ENCODE measurements at regions not wholly inside any gene's neighbourhood (a gene's known extent, or its start where the extent isn't known, plus 50 kb on each side); places are given as distances from the start of the nearest gene placed in this dataset.

DNA sequence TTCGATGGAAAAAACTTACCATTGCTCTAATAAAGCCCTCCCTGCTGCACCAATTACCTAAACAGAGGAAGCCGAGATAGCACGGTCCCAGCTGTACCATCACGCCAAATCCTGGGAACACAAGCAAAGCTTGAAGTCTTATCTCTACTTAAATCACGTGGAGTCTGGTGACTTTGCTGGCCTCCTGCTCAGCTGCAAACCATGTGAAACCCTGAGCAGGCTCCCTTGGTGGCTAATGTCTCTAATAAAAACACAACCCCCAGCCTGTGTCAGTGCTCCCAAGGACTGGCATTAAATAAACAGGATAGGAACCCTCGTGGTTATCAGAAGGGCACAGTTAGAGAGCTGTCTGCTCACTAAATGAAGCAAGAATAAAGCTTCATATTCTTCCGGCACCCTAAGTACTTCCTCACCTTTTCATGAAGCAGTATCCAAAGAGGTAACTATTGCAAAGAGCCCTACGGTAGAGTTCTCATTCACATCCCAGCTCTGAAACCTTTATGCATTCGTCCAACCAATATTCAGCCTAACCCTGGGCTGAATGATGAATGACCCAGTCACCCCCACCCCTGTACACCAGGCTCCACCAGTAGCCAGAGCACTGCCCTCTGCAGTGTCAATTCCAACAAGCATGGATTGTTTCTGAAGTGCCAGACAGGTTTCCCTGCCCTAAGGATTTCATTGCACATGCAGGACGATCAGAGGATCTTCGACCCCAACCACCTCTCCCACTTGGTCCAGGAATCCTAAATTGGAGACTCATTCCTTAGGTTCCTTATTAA is 452.7 kb upstream of the TMPO start:
- no peak for DNase-seq (ENCODE audit: low spot score)

DNA sequence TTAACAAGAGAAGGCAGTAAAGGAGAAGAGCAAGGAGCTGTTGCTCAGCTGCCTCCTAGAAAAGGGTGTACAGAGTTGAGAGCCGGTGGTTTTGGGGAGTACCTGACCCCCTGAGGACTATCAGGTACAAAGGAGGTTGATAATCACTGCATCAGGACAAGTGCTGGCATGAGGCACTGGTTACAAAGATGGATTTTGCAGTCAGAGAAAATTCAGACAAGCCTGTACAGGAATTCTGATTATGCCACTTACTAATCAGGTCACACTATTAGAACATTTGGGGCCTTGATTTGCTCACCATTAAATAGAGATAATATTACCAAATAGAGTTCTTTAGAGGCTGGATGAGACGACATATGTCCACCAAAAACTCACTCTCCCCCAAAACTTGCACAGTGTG is 450.9 kb upstream of the TMPO start:
- DNase-seq (ENCODE audit: low spot score), result no peak

DNA sequence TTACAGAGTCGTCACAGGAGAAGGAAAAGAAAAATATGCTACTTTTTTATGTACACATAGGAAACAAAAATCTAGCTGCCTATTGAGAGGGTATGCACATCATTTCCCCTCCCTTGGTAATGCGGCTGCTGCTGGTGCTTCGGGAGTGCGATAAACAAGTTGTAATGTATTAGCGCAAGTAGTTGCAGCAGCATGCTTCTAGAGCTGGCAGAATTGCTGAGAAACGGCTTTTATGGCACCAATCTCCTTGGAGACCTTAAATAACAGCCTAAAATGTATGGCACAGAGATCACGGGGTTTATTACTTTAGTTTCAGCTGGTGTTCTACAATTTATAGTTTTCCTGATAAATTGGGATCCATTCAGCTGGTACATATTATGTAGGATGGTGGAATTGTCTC is 447.6 kb upstream of the TMPO start:
- DNase-seq (ENCODE audit: low spot score), result no peak

DNA sequence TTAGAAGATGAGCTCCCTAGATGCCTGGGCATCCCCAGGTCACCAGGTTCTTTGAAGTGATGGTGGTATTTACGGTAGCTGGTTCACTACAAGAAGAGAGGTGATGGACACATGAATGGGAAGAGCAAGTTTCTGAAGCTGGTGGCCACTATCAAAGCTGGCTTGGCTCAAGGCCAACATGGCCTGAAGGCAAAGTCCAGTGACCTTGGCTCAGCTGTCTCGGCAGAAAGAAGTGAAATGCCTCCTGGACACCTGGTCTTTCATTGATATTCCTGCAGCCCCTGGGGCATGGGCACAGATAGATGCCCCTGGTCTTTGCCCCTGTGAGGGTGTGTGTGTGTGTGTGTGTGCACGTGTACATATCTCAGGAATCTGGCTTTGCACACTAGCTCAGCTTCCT is 441.8 kb upstream of the TMPO start:
- no peak for DNase-seq (ENCODE audit: low spot score)

DNA sequence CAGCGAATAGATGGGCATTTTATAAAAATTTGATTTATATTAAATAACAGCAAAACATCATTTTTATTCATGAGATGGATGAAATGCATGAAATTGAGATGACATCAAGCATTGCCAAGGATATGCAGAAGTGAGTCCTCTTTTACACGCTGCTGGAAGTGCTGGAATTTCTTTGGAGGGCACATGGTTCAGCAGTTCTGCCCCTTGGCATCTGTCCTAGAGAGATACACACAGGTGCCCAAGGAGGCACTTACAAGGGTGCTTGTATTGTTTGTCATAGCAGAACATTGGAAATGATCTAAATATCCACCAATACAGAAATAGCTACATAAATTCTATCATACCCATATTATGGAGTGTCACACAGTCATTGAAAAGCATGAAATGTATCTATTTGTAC is 441.1 kb upstream of the TMPO start:
- DNase-seq (ENCODE audit: low spot score), result no peak

DNA sequence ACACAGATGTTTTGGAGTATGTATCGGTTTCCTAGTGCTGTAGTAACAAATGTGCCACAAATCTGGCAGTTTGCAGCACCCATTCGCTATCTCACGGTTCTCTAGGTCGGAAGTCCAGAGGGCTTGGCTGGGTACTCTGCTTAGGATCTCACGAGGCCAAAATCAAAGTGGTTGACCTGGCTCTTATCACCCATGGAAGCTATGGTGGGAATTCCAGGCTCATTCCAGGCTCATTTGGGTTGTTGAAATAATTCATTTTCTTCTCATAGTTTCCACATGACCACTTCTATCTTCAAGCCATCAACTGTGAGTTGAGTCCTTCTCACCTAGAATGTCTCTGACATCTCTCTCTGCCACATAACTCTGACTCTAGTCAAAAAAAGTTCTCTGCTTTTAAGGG is 431.0 kb upstream of the TMPO start:
- DNase-seq (ENCODE audit: low spot score), result no peak

DNA sequence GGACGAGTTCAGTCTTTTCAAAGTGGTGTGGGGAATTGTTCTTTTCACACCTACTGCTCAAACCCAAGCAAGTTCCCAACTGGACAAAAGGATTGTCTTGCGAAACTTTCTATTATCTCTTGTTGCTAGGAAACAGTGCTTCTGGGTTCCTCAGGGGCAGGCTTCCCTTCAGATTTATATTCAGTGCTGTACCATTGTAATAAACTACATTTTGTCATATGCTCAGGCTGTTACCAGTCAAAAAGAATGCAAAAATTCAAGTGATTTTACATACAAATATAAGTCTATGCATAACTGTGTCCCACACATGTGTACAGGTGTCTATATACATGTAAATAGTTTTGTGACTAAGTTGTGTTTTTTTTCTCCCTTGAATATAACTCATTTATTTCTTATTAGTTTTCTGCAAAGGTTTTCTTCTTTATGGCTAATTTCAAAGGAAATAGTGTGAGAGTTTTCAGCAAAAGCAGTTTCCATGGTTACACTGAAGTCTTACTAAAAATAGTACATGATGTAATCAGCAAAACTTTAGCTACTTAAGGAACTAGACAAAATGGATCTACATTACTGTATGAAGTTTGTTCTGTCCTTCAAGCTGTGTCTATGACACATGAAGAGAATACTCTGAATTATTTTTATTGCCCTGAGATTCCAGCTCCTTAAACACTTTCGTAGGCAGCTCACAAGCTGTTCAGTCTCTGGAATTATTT is 430.2 kb upstream of the TMPO start:
- no peak for DNase-seq (ENCODE audit: low spot score)

DNA sequence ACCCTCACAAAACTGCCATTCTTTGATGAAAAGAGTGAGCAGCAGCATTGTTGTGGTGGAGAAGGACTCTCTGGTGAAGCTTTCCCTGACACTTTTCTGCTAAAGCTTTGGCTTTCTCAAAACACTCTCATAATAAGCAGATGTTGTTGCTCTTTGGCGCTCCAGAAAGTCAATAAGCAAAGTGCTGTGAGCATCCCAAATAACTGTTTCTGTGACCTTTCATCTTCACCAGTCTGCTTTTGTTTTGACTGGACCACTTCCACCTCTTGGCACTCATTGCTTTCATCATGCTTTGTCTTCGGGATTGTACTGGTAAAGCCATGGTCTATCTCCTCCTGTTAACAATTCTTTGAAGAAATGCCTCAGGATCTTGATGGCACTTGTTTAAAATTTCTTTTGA is 424.7 kb upstream of the TMPO start:
- no peak for DNase-seq (ENCODE audit: low spot score)

DNA sequence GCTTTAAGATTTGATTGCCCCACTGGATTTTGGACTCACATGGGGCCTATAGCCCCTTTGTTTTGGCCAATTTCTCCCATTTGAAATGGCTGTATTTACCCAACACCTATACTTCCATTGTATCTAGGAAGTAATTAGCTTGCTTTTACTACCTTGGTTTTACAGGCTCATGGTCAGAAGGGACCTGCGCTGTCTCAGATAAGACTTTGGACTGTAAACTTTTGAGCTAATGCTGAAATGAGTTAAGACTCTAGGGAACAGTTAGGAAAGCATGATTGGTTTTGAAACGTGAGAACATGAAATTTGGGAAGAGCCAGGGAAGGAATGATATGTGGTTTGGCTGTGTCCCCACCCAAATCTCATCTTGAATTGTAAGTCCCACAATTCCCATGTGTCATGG is 419.0 kb upstream of the TMPO start:
- no peak for DNase-seq (ENCODE audit: low spot score)

DNA sequence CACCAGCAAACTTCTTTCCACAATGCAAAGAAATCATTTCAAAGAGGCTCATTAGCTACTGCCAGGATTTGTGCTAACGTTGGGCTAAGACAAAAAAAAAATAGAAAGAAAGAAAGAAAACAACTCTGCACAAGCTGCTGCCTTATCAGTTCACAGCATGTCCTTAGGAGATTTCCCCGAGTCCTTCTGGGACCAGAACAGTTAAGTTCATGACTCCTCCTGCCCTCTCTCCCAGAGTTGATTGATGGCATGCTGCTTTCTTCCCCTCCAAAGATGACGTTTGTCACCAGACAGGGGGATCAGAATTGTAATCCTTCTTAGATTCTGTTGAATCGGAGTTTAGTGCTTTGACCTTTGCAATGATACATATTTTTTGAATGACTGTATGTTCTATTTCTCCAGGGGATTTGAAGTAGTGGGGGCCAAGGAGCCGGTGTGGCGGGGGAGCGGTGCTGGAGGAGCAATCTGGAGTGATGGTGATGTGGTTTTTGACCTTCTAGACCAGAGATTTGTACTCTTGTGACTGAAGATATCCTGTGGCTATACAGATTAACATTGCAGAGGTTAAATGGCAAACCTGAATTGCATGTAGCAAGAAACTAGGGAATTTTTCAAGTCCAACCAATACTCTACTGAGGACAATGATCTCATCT is 409.2 kb upstream of the TMPO start:
- DNase-seq (ENCODE audit: low spot score), result no peak

DNA sequence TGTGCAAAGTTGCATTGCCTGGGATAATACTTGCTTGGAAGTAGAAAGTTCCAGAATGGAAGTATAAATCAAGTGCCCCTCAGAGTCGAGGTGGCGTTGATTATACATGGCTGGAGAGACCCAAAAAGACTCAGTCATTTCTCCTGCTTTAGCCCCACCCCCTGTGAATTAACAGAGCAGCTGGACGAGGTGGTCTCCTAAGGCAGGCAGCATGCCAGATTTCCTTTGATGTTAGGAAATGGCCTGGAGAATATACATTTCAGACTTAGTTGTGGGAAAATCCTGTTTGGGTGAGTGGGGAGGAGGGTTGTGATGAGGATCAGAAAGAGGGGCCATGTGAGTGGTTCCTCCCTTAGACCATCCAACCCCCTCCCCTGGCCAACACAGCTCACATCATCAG is 406.1 kb upstream of the TMPO start:
- no peak for DNase-seq (ENCODE audit: low spot score)

DNA sequence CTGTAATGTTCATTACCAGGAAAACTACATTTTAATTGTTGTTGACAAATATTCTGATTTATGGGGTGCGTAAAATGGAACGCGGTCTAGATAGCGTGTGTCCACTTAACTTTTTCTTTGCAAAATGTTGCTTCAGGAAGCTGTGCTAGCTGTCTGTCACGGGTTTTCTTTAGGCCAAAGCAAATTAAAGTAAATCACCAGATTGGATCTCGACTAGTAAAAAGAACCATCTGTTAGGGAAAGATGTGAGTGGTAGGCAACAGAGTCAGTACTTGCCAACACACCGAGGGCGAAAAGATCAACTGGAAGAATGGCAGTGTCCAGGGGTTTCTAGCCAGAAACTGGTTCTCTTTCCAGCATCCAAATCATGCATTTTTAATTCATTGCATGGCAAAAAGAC is 404.9 kb upstream of the TMPO start:
- DNase-seq (ENCODE audit: low spot score), result no peak

DNA sequence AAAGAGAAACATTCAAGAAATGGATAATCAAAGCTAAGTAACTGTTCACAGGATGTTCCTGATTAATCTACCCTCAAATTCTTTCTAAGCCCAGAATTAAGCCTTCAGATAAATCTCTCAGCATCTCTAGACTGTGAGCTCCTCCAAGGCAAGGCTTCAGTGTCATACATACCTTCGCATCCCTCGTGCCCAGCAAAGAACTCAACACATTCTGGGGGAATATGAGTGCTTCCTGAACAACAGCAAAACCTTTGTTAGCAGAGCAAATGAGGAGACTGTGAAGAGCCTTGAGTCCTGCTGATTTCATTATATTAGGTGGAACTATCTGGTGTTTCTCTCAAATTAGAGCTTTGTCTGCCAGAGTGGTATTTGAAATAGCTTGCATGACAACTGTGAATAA is 401.8 kb upstream of the TMPO start:
- no peak for DNase-seq (ENCODE audit: low spot score)

DNA sequence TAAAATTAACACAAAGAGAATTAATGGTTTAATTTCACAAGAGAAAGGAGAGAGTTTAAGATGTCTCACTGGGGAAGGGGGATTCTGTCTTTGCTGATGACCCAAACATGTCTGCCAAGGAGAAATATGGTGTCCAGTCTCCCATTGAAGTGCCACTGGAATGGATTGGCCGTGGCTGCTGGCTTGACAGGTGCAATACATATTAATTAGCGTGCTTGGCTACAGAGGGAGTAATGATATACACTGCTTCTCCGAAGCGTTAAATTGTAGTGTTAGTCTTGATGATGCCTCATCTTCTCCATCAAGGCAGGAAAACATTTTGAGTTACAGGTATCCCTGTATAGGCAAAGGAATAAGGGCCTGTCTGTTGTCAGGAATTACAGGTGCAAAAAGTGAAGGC is 393.4 kb upstream of the TMPO start:
- DNase-seq (ENCODE audit: low spot score), result no peak

DNA sequence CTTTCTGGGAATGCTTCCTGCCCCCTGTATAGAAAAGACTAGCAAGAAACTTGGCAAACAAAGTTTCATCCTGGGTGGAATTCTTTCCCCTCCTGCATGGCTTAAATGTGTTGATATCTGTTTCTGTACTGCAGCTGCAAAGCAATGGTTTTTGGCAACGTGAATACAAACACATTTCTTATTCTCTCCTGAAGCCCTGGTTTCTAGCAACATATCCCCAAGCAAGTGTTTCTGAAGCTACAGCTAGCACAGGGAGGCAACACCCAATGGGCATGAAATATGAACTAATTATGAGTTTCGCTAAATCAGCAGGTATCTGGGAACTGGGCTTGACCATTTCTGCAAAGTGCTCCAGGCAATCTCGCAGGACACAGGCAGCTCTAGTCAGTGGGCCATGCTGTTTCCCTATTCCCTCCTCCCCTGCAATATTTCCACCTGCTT is 392.3 kb upstream of the TMPO start:
- no peak for DNase-seq (ENCODE audit: low spot score)

DNA sequence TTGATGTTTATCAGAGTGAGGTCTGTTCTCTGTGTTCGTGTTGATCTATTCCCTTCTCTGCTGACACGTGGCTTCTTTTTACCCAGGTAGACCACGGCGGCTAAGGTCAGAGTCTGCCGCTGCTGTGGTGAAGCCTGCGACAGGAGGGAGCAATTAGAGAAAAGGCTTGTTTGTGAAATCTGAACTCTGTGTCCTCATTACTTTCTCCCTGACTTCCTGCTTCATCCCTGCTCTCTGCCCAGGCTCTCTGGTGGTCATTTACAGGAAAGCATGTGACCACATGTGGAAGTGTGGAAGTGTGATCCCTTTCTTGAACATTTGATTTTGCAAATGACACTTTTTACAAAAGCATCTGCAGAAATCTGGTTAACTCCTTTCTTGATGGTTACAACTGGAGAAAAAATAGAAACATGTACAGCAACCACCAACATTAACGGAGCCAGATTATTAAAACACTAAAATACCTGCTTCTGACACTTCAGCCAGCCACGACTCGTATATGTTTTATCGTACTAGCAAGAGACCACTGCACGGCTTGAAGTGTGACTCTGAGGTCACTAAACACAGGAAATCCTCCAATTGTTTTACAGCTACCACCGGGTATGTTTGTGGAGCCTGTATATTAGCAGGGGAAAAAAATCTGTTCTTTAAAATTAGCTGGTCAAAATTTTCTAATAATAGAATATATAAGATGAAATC is 388.6 kb upstream of the TMPO start:
- peak; percentile 6 for DNase-seq (ENCODE audit: low spot score)

DNA sequence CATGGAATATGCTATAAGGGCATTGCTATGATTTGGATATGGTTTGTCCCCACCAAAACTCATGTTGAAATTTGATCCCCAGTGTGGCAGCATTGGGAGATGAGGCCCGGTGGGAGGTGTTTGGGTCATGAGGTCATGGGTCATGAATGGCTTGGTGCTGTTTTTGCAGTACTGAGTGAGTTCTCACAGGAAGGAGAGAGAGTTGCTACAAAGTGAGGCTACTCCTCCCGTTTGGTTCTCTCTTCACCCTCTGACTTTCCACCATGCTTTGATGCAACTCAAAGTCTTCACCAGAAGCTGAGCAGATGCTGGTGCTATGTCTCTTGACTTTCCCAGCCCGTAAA is 388.1 kb upstream of the TMPO start:
- DNase-seq (ENCODE audit: low spot score), result no peak

DNA sequence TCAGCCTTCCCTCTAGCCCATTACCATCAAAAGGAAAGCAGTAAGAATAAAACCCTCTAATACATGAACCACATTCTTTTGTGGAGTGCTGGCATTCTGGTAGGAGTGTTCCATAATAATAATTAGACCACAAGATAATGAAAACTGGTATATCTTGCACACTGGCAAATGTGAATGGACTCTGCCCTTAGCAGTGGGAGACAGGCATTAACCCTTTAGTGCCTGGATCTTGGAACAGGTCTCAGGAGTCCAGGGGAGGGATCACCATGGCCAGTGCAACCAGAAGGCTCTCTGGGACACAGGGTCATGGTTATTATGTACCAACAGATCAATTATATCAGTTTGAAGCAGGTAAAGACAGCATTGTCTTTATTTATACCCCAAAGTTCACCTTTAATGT is 387.5 kb upstream of the TMPO start:
- no peak for DNase-seq (ENCODE audit: low spot score)

DNA sequence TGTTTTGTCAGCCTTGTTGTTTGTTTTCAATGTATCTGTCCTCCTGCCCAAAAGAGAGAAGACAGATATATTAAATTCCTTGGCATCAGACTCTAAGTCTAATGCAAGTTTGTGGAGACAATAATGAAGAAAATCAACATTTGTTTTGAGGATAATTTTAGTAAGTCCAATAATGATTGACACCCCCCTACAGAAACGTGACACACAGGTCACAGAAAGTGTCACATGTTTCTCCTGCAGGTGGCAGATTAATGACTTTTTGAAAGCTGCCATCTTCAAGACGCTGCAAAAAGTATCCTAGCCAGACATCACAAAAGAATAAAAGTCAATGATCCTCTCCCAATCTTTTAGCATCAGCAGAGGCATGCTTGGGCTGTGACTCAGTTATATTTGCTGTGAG is 378.8 kb upstream of the TMPO start:
- DNase-seq (ENCODE audit: low spot score), result no peak

DNA sequence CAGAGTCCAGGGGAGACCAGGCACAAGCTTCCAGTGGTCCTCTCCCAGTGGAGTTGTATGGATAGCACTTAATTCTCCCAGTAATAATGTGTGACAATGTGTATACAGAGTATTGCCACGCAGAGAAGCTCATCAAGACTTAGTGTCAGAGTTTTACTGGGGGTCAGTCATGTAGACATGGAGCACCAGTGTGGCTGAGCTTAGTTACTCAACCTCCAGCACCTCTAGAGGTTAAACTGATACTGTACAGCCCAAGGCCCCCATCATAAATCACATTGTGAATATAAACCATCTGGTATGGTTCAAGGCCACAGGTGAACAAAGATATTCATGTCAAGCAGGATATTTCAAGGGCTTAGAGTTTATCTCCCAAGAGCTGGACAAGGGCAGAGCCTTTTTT is 378.1 kb upstream of the TMPO start:
- DNase-seq (ENCODE audit: low spot score), result no peak

DNA sequence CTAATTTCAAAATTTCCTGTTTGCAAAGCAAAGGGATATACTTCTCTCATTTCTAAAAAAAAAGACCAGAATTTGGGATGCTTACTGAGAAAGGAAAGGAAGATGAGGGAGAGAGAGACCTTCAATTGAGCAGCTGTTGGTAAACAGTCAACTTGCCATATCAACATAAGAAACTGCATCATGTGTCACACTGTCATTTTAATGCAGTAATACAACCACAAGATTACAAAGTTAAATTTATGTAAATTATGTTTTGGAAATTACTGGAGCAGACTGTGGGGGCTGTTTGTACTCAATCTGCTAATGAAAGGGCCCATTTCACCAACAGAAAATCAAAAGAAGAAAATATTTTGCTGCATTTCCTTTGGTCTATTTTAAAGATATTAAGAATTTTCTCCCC is 370.4 kb upstream of the TMPO start:
- no peak for DNase-seq (ENCODE audit: low spot score)

DNA sequence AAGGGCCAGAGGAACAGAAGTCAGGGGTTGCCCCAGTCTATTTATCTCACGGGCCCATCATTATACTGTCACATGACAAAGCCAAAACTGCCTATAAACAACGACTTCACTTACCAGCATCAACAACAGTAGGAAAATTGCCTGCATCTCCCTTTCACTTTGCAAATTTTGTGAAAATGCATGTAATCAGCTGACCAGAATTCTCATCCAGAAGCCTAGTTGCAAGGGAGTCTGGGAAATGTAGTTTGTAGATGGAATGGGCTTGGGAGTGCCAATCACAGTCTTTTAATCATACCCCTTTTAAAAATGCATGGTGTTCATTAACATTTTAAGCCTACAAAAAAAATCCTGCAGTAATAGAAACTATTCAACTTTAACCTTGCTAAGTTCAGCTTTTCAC is 369.3 kb upstream of the TMPO start:
- no peak for DNase-seq (ENCODE audit: low spot score)

DNA sequence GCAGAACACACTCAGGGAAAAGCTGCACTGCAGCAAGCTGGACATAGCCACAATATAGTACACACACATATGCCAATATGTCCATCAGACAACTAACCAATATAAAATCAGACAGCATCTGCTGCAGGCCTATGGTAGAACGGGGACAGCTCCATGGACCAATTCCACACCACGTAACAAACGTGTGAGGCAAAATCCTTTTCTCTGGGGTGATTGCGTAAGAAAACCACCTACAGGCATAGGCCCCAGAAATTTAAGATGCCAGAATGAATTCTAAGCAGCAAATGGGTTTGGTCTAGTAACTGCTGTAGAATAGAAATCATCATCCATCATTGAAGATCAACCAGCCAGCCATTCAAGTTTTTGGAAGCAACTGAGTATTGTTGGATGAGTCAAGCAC is 368.9 kb upstream of the TMPO start:
- no peak for DNase-seq (ENCODE audit: low spot score)
